Glomerular visceral epithelial cell (primary cell): ENCODE measurements at regions not wholly inside any gene's neighbourhood (a gene's known extent, or its start where the extent isn't known, plus 50 kb on each side); places are given as distances from the start of the nearest gene placed in this dataset.
A peak's percentile ranks its signal among the peaks of the same experiment; 100 is the strongest.

Experiments
- DNase-seq: peaks from one replicate; pipeline ENCODE4 v3.0.0-alpha.2; 2016; ENCODE audit errors: extremely low spot score

DNA sequence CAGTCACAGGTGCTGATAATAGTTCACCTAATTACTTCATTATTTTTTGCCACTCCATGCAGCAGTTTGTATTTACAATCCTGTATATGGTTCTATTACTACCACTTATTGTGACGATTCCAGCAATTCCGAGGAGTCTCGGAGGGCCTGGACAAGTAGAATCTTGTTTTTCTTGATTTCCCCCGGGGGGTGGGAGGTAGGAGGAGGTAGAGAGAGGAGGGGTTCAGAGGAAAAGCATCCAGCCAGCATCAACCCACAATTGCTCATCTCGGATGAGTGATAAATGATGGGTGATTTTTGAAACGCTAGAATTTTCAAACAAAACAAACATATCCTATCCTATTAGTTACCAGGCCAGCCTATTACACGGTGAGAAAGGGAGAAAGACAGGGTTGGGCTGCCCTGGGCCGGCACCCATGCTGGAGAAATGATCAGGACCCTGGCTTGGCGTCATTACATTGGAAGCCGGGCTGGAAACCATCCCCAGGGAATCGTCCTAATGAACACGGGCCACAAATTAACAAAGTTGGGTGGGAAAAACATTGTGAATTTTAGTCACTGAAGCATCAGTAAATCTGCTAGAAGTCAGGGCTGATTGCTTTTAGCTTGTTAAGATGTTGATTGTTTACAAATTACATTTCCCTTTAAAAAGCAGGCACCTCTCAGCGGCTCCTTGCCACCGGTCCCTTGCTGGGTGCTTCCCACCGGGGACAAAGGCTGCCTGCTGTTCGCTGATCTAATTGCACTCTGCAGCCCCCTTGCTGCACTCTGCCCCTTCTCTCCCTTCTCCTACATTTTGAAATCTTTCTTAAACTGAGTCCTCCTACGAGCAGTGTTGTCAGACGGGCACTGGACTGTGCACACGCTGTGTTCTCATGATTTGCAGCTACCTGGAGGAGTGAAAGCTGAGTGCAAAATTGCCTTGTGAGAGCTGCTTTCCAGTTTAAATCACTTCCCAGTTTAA lies 95.5 kb downstream of the FAM204A start:
- DNase-seq: no peak

DNA sequence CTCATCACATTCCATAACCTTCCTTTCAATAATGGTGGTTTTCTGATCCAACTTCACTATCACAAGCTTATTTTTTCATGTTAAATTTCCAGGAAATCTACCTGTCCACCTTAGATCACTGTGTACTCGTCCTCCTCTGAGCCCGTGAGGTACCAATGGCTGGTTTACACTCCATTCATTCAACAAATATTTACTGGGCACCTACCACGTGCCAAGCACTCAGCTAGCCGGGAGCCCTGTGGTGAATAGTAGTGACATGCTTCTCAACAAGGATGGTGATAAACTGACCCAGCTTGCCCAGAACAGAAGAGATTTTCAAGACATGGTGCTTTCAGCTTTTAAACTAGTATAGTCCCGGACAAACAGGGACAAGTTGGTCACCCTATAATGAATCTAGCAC lies 98.2 kb downstream of the FAM204A start:
- DNase-seq: no peak

DNA sequence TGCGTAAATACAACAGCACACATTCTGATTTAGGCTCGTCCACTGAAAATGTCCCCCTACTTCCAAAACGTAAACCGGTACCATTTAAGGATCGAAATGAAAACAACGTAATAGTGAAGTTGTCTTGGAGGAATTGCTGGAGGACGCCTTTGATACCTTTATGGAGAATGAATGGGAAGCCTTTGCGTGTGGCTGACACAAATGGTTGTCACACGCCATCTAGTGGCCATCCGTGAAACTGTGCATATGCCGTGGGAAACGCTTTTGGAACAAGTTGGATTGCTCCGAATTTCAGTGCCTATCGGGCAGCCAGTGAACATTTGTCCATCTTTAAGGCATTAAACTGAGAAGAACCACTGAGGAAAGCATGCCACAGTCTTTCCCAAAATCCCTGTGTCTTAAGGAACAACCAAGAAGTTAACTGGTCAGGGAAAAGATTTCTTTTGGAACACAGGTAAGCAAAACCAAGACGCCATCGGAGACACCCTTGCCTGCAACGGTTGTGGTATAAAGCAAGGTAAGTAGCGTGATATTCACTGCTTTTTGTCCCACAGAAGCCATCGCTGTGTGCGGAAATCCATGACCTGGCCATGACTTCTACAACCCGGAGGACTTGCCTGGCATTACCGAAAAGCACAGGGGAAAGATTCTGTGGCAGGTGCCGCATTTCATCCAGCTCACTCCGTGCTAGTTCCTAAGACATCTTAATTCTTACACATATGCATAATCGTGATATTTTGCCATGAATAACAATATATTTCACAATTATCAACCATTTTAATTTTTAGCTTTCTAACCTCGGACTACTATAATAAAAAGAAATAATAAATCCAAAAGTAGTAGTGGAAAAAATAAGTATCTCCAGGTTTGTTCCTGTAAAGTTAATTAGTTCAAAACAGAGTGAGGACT lies 100.6 kb downstream of the FAM204A start:
- DNase-seq: peak; percentile 71

DNA sequence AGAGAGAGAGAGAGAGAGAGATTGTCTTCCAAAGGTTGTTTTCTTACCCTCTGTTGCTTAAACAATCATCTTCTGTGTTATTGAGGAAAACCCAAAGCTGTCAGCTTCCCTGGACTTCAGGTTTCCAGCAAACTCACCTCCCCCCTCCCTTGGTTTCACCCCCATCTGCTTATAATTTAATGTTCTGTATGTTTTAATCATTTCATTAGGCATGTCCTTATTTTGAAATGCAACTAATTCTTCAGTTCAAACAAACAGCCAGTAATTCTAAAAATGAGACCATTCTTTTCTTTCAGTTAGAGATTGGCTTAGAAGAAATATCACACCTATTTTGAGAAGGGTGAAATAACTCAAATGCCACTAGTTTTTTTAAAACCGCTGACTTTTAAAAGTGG lies 102.9 kb downstream of the FAM204A start:
- DNase-seq: no peak

DNA sequence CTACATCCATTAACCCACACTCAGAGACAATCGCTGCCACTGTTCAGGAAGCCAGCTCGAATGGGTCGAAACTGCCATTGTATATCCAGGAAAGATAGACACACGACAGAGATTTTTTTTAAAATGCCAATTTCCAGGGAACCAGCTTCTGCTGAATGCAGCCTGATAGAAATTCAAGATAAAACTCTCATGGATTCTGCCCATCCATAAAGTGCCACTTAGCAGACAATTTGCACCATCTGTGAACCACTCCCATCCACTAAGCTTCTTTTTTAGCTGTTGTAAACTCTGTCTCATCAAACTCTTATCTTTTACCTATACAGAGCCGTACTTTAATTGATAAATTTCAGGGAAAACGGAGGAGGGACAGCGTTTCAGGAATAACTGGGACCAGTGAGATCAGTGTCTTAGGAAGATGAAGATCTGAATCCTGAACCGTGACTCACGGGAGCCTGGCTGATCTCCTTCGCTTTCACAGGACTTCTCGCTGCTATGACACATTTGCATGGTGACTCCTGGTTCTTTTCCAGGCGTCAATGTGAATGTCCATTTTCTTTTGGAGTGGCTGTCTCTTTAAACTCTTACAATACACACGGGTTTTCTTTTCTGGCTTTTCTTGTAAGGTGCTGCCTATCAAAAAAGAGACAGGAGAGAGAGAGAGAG lies 103.4 kb downstream of the FAM204A start:
- peak; percentile 8 for DNase-seq

DNA sequence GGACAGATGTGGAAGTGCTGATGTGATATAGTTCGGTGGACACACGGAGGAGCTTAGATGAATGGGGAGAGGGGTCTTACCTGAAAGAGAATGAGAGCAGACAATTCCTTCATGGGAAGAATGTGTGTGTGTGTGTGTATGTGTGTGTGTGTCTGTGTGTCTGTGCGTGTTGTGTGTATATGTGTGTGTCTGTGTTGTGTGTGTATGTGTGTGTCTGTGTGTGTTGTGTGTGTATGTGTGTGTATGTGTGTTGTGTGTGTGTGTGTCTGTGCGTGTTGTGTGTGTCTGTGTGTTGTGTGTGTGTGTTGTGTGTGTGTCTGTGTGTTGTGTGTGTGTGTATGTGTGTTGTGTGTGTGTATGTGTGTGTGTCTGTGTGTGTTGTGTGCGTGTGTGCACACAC lies 104.2 kb downstream of the FAM204A start:
- DNase-seq: no peak

DNA sequence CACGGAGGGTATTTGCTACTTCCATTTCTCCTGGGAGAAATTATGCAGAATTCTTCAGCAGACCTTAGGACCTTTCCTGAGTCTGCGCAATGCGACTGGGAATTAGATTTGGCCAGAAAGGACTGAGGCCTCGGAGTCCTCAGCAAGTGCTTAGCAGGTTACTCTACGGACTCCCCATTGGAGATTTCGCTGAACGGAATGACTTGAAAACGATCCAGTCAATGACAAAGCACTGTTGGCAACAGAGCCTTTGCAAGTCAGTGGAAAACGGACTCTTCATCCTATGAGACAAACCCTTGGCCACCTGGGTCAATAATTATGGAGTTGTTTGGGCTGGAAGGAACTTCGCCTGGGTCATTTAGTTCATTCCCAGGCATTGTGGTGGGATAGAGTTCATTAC lies 107.4 kb downstream of the FAM204A start:
- DNase-seq: no peak

DNA sequence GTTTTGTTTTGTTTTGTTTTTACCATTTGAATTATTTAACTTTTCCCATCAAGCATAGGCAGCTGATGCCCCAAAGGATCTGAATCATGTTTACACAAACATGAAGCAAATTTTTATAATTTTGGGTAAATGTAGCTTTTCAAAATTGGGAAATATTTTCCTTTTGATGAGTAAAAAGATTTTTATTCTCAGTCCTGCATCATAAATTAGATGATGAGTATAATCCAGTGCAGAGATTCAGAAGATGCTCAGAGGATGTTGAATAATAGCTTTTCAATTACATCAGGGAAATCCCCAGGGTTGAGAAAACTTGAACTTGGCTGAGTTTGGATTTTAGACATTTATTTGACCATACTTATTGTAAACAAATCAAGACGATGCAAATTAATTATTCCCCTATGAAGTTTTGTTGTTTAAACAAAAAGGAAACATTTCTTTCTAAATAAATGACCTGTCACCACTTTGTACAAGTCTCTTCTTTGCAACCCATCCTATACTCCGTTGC lies 121.7 kb downstream of the FAM204A start:
- DNase-seq: no peak

DNA sequence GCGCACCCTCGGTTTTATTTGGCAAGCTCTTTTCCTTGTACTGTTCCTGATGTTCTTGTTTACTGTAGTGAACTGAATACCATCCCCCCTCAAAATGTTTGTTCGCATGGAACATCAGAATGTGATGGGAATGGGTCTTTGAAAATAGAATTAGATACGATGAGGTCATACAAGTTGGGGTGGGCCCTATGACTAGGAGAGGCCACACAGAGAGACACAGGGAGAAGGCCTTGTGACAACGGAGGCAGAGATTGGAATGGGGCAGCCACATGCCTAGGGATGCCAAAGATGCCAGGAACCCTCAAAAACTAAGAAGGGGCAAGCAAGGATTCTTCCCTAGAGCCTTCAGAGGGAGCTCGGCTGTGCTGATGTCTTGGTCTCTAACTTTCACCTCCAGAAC lies 123.6 kb downstream of the FAM204A start:
- no peak for DNase-seq

DNA sequence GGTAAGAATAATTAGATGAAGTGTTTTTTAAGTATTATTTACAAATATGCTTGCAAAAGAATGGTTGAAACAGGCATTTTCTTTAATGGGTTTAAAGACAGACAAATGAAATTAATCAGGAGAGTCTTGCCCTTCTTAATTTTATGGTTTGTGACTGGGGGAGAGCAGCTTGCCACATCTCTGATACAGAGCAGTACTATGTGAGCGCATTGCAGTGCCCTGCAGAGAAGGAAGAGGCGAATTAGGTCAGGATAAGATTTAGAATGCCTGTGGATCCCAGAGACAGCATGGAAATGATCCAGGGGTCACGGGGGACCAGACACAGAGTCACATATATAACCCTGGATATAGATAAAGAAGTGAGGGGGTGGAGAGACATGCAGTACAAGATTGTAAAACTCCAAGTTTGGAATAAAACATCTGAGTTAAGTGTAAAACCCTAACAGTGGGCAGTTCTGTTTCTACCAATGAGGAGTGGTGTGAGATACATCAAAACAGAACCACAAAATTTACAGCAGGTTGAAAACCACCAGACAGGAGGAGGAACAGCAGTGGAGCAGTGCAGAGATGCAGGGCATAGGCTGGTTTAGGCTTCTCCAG lies 125.5 kb downstream of the FAM204A start:
- DNase-seq: no peak

DNA sequence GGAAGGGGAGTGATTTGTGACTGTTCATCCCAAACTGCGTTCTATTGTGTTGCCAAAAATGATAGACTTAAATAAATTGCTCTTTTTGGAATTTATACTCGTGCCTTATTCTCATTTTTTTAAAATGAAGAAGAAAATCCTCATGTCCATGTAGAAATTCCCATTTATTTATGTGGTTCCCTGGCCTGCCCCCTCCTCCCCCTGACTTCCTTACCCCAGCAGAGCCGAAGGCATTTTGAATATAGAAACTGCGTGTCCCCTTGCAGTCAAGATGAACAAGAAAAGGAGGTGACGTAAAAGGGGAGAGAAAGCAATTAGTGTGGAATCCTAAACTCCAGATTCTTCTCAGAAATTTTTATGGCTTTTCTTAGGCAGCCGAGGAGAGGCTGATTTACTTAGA lies 126.1 kb downstream of the FAM204A start:
- no peak for DNase-seq

DNA sequence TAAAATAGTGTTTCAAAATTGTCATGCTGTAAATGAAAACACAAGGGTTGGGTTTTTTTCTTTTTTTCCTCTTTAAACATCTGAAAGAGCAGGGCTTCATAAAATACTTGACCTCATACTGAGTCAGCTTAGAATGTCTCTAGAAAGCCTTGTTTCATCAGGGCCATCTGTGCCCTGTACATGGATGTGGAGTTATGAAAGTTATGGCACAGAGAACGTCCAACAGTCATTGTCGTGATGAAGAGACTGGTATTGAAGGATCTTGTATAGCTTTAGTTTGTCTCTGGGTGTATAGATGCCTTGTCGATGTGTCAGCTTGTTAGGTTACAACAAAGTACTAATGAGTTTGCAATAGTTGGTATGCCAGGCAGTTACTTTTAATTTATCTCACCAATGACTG lies 127.3 kb downstream of the FAM204A start:
- no peak for DNase-seq

DNA sequence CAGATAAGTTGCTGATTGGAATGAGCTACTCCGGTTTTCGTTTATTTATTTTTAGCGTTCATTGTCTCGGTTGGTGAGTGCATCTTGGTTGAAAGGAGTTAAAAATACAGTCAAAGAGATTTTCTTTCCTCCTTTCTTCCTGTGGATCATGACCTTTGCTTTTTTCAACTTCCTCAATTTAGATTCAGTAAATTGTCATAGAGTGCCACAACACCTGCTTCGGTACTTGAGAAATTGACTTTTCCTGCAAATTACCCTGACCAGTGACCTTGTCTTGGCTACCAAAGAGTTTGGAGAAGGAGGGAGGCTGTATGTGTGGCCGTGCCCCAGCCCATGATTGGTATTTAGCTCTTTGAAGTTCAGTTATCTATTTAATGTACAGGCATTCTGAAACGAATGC lies 128.7 kb downstream of the FAM204A start:
- no peak for DNase-seq

DNA sequence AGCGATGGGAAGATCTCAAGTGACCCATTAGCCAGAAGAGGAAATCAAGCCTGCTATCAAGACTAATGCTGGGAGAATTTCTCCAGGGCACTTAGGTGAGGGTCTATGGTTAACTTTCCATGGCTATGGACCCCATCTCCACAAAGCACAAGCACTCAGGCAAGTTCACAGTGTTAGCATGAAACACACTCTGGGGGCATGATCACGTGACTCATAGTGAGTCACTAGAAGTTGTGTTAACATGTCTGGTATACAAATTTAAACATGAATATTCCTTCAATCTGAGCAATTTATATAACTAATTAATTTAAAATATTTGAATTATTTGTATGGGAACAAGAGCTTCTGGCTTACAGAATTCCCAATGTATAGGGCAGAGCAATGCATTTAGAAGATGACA lies 131.8 kb downstream of the FAM204A start:
- no peak for DNase-seq

DNA sequence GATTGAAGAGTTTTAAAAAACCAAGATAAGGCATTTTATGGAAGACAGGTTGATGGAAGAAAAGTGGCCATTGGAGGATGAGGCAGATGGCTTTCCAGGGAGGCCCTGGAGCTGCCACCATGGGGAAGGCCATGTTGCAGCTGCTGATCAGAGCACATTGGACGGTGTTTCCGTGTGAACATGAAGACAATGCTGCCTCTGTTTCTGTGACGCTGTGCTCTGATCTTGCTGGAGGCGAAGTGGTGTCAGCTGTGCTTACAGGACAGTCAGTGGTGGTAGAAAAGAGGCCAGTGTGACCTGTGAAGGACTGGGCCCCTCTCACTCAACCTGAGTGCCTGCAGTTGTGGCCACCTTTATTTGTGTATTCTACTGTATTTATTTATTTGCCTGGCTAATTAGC lies 132.9 kb downstream of the FAM204A start:
- no peak for DNase-seq

DNA sequence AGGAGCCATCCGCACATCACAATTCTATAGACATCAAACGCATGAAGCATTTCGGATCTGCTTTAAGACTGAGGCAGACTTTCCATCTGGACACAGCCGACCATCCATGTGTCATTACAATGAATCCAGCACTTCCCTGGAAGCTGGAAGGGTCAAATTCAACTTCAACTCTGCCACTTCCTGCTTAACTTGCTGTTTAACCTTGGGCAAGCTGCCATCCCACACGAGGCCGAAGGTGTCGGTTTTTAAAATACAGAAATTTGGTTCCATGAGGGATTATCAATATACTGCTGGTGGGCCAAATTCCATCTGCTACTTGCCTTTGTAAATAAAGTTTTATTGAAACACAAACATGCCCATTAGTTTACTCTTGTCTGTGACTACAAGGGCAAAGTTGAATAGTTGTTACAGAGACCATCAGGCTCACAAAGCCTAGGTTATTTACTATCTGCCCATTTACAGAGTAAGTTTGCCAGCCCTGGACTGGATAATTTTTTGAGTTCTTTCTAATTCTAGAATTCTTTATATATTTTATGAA lies 134.6 kb downstream of the FAM204A start:
- DNase-seq: no peak

DNA sequence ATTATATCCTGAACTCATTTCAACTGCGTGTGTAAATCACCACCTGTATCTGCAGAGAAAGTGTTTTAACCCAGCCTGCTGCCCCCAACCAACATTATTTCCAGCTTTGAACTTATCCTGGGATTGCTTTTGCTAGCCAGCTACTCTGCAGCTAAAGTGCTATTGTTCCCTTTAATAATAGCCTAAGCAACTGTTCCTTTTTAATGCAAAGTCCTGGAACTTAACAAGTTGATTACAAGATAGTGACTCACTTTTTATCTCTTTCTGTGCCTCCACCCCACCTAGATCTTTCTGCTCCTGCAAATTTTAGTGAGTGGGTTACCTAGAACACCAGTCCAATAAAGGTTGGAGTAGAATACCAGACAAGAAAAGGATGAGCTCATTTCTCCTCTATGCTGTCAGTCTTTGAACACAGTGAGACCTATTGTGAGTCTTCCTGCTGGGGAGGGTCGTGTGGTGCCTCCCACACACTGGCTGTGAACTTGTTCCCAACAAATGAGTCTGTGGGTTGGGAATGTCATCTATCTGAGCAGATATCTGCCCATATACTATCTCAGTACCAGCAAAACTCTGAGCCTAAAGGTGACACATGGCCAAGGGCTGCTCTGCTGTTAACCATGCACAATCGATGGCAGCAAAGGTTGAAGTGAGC lies 137.7 kb downstream of the FAM204A start:
- no peak for DNase-seq

DNA sequence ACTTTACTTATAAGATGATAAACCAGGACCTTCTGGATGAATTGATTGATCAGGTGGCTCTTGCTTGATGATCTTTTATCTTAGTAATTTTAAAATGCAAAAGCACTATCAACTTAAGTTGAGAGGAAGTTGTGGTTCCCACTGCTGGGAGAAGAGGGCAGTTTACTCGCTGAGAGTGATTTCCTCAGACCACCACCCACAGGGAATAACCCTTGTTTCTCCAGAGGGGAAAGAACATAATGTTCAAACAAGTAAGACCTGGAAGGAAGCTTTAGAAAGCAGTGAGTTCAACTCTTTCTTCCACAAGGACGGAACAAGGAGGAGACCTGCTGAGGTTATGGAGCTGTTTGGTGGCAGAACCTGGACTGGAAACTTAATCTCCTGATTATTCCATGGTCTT lies 138.7 kb downstream of the FAM204A start:
- DNase-seq: no peak

DNA sequence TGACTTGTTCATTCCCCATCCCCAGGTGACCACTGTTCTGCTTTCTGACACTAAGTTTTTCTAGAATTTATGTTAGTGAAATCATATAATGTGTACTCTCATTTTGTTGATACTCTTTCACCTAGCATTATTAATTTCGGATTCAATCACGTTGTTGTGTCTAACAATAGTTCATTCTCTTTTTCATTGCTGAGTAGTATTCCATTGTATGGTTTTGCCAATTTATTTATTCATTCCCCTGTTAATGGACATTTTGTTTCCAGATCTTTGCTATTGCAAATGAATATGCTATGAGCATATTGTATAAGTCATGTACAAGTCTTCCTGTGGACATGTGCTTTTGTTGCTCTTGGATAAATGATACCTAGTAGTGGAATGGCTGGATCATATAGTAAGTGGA lies 146.4 kb downstream of the FAM204A start:
- DNase-seq: no peak

DNA sequence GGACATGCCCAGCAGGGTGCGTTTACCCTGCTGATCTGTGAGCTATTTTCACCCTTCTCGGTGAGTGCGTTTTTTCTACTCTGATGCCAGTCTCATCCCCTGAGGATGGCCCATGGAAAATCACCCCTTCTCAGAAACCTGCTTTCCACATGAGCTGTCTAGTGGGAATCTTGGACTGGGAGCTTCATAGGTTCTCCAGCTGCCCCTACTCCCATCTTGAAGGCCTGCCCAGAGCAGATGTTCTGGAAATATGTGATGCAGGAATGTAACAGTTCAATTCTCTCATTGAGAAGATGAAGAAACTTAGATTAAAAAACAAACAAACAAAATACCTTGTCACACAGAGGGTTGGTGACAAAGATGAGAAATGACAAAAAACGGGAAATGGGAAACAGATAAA lies 146.9 kb upstream of the RAB11FIP2 start:
- DNase-seq: no peak

DNA sequence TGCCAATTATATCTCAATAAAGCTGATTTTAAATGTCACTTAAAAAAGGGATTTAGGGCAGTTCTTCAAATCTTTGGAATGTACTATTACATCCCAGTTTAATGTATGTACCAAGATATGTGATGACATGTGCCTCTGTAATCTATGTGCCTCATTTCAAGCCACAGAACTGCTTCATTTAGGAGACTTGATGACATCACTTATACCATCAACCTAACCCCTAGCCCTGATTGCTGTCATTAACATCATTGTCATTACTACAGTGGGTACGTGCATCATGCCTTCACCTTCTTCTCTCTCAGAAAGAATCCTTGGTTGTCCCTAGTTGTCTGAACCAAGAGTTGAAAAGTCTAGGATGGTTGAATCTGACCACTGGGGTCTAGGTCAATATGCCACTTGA lies 134.3 kb upstream of the RAB11FIP2 start:
- DNase-seq: no peak
